NB4 (cell line): ENCODE measurements at regions not wholly inside any gene's neighbourhood (a gene's known extent, or its start where the extent isn't known, plus 50 kb on each side); places are given as distances from the start of the nearest gene placed in this dataset.

Experiments used
- DNase-seq: peaks from one replicate; pipeline ENCODE4 v3.0.0; 2010; ENCODE audit warnings: low read depth
- H3K4me3 ChIP-seq: one replicate; pipeline ENCODE4 v1.5.1; 2011; ENCODE audit warnings: mild to moderate bottlenecking, low read depth, low read length, moderate library complexity
- CTCF ChIP-seq: IDR thresholded peaks from one replicate; pipeline ENCODE4 v1.5.1; 2012; ENCODE audit warnings: low read depth, low read length
- MAX ChIP-seq: IDR thresholded peaks from 2 replicates; pipeline ENCODE4 v1.6.1; 2011; ENCODE audit warnings: low read depth, low read length
- MYC ChIP-seq: IDR thresholded peaks from 2 replicates; pipeline ENCODE4 v1.6.1; 2011; ENCODE audit warnings: low read depth, low read length
- POLR2A ChIP-seq: IDR thresholded peaks from 2 replicates; pipeline ENCODE4 v1.6.1; 2011; ENCODE audit warnings: mild to moderate bottlenecking; ENCODE audit not compliant: insufficient read length; ENCODE audit errors: extremely low read depth

GRCh38 chr15:69537901-69538300 lies 85.3 kb downstream of the RPLP1 start:
- DNase-seq = no peak
- H3K4me3 ChIP-seq = no peak overlapping the region
- TF ChIP-seq MYC = no peak
- TF ChIP-seq POLR2A = no peak
- TF ChIP-seq CTCF = no peak
- no peak for TF ChIP-seq MAX

GRCh38 chr15:69538379-69538778 lies 85.8 kb downstream of the RPLP1 start:
- no peak overlapping the region for H3K4me3 ChIP-seq
- DNase-seq = no peak
- no peak for TF ChIP-seq POLR2A
- TF ChIP-seq MYC = no peak
- TF ChIP-seq CTCF = no peak
- no peak for TF ChIP-seq MAX

GRCh38 chr15:69539345-69539744 lies 86.7 kb downstream of the RPLP1 start:
- DNase-seq = no peak
- no peak overlapping the region for H3K4me3 ChIP-seq
- TF ChIP-seq CTCF = no peak
- no peak for TF ChIP-seq MYC
- no peak for TF ChIP-seq MAX
- no peak for TF ChIP-seq POLR2A

GRCh38 chr15:69540622-69541021 lies 88.0 kb downstream of the RPLP1 start:
- DNase-seq = no peak
- H3K4me3 ChIP-seq = no peak overlapping the region
- no peak for TF ChIP-seq MYC
- no peak for TF ChIP-seq MAX
- no peak for TF ChIP-seq CTCF
- no peak for TF ChIP-seq POLR2A

- DNase-seq = no peak
- no peak overlapping the region for H3K4me3 ChIP-seq
- TF ChIP-seq POLR2A (no peak), MAX (no peak), CTCF (no peak), MYC (no peak)
Observed at GRCh38 chr15:69542028-69542427, 89.4 kb downstream of the RPLP1 start.
